ENCODE measurements at regions not wholly inside any gene's neighbourhood (a gene's known extent, or its start where the extent isn't known, plus 50 kb on each side); places are given as distances from the start of the nearest gene placed in this dataset.

GRCh38 chr2:180614776-180615175, 365.6 kb upstream of the UBE2E3 start:
- TF ChIP-seq, protein P1, sequence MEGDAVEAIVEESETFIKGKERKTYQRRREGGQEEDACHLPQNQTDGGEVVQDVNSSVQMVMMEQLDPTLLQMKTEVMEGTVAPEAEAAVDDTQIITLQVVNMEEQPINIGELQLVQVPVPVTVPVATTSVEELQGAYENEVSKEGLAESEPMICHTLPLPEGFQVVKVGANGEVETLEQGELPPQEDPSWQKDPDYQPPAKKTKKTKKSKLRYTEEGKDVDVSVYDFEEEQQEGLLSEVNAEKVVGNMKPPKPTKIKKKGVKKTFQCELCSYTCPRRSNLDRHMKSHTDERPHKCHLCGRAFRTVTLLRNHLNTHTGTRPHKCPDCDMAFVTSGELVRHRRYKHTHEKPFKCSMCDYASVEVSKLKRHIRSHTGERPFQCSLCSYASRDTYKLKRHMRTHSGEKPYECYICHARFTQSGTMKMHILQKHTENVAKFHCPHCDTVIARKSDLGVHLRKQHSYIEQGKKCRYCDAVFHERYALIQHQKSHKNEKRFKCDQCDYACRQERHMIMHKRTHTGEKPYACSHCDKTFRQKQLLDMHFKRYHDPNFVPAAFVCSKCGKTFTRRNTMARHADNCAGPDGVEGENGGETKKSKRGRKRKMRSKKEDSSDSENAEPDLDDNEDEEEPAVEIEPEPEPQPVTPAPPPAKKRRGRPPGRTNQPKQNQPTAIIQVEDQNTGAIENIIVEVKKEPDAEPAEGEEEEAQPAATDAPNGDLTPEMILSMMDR (IDR thresholded peaks at IDR 0.05) = no peak
- no peak for TF ChIP-seq POLR2A (IDR thresholded peaks at IDR 0.05)
- WGBS, 2 donors = 61% methylated on average over 2 of the region's 2 CpGs
- DNase-seq = no peak
- intact Hi-C loops (cut with DNase I) = no loop called here
- Histone ChIP-seq H3K27me3 (no peaks in the 10 kb centered on the region), H3K4me1 (peaks cover under 1% of the 10 kb centered on the region), H3K27ac (no peak overlapping the region), H3K4me3 (no peak overlapping the region), H3K9me3 (no peaks in the 10 kb centered on the region), H3K36me3 (replicated peaks in 1 of 2; ENCODE audit: insufficient read depth in 1 of 2, low read depth in 2 of 2) (no peaks in the 10 kb centered on the region)
- no peak for ATAC-seq

DNA sequence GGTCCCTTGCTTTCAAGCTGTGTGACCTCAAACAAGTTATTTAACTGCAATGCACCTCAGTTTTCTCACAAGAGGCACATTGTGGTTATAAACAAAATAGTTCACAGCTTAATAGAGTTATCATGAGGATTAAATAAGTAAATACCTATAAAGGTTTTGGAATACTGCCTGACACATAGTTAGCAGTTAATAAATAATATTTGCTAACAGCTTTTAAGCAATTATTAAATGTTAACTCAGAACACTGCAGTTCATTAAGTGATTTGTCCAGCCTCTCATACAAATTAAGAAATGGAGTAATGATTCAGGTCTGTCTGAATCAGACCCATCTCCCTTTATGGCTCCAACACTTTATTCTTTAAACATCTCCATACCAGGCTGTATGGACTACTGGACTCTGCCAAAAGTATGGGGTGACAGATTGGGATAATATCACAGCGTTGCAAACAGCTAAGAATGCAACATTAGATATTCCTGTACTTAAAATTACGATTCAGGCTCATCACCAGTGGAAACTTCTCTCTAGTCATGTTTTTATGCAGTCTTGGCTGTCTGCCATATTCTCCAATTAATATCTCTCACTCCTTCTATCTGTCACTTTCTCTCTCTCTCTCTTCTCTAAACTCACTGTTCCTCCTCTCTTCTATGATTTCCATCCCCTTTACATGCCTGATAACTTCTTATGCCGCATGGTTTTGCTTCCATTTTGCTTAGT, 370.6 kb upstream of the UBE2E3 start:
- Histone ChIP-seq H3K27ac (no peak overlapping the region), H3K36me3 (replicated peaks in 1 of 2; ENCODE audit: insufficient read depth in 1 of 2, low read depth in 2 of 2) (no peaks in the 10 kb centered on the region), H3K9me3 (no peaks in the 10 kb centered on the region), H3K4me1 (peaks cover 6% of the 10 kb centered on the region), H3K27me3 (no peaks in the 10 kb centered on the region), H3K4me3 (no peak overlapping the region)
- ATAC-seq (no peak), DNase-seq (no peak)
- no peak for TF ChIP-seq POLR2A (IDR thresholded peaks at IDR 0.05)
- TF ChIP-seq, protein P1 (IDR thresholded peaks at IDR 0.05) = no peak
- intact Hi-C loops (cut with DNase I) = no loop called here
- WGBS, 2 donors = 53 to 54% methylated on average over 3 of the region's 3 CpGs

DNA sequence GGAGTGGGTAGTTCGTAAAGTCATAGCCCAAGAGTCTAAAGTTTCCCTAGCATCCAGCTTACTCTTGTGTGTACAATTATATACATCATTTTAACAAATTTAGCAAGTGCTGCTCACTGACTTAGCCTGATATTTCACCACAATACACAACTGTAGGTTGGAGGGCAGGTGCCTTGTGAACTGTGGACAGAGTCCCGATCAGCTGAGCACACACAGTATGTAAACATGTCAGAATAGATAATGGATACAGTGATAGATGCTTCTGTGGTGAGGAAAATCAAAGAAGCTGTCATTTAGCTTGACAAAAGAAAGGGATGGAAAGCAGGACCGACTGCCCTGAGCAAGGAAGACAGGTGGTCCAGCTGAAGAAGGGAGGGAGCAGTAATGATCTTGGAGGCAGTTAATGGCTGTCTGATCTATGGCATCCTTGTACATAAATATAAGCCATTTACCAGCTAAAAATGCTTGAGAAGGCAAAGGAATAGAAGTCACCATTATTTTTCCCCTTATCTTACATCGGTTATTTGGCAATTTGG, 372.8 kb upstream of the UBE2E3 start:
- DNase-seq (no peak), ATAC-seq (no peak)
- no peak overlapping the region for H3K27ac ChIP-seq
- no peaks in the 10 kb centered on the region for H3K27me3 ChIP-seq
- no peaks in the 10 kb centered on the region for H3K9me3 ChIP-seq
- peaks cover 6% of the 10 kb centered on the region for H3K4me1 ChIP-seq
- H3K4me3 ChIP-seq = no peak overlapping the region
- TF ChIP-seq, protein P1 (IDR thresholded peaks at IDR 0.05) = no peak
- no peak for TF ChIP-seq POLR2A (IDR thresholded peaks at IDR 0.05)
- intact Hi-C loops (cut with DNase I) = no loop called here
- no peaks in the 10 kb centered on the region for H3K36me3 ChIP-seq (replicated peaks in 1 of 2; ENCODE audit: insufficient read depth in 1 of 2, low read depth in 2 of 2)
- WGBS, 2 donors = 38 to 51% methylated on average over 4 of the region's 4 CpGs

- no peak for DNase-seq
- WGBS, 2 donors = 40 to 51% methylated on average over 4 of the region's 4 CpGs
- H3K4me3 ChIP-seq = no peak overlapping the region
- no peaks in the 10 kb centered on the region for H3K9me3 ChIP-seq
- no peak for ATAC-seq
- H3K4me1 ChIP-seq = no peaks in the 10 kb centered on the region
- H3K36me3 ChIP-seq (replicated peaks in 1 of 2; ENCODE audit: insufficient read depth in 1 of 2, low read depth in 2 of 2) = no peaks in the 10 kb centered on the region
- intact Hi-C loops (cut with DNase I) = no loop called here
- no peak overlapping the region for H3K27ac ChIP-seq
- H3K27me3 ChIP-seq = no peaks in the 10 kb centered on the region
- TF ChIP-seq, protein P1 (IDR thresholded peaks at IDR 0.05) = no peak
- no peak for TF ChIP-seq POLR2A (IDR thresholded peaks at IDR 0.05)
Observed at GRCh38 chr2:180604077-180604476, 376.3 kb upstream of the UBE2E3 start.

- no peaks in the 10 kb centered on the region for H3K27me3 ChIP-seq
- DNase-seq = no peak
Observed at GRCh38 chr2:180601016-180601415, 379.4 kb upstream of the UBE2E3 start.

More at GRCh38 chr2:180601016-180601415, 379.4 kb upstream of the UBE2E3 start:
- Histone ChIP-seq H3K27ac (no peak overlapping the region), H3K9me3 (no peaks in the 10 kb centered on the region), H3K4me3 (no peak overlapping the region), H3K36me3 (replicated peaks in 1 of 2; ENCODE audit: insufficient read depth in 1 of 2, low read depth in 2 of 2) (no peaks in the 10 kb centered on the region), H3K4me1 (no peaks in the 10 kb centered on the region)
- intact Hi-C loops (cut with DNase I) = no loop called here
- WGBS, 2 donors = 10 to 12% methylated on average over 1 of the region's 1 CpG
- no peak for ATAC-seq
- no peak for TF ChIP-seq POLR2A (IDR thresholded peaks at IDR 0.05)
- TF ChIP-seq, protein P1 (IDR thresholded peaks at IDR 0.05) = no peak
